WERI-Rb-1 (cell line): ENCODE measurements at regions not wholly inside any gene's neighbourhood (a gene's known extent, or its start where the extent isn't known, plus 50 kb on each side); places are given as distances from the start of the nearest gene placed in this dataset.
"Not testable (repeated sequence)": the region's sequence is repeated elsewhere in the genome, so short reads cannot be mapped to it uniquely, and the experiment has no call there.

Source experiments
- DNase-seq: peaks from one replicate; pipeline ENCODE4 v3.0.0-alpha.2; 2020
- H3K27ac ChIP-seq: fragments of 250-450 bp; sonication (Bioruptor Pico); 2 replicates; pipeline ENCODE4 v1.5.1; 2020; ENCODE audit warnings: mild to moderate bottlenecking, moderate library complexity
- H3K27me3 ChIP-seq: fragments of 250-450 bp; sonication (Bioruptor Pico); 2 replicates; pipeline ENCODE4 v1.5.1; 2021; ENCODE audit warnings: mild to moderate bottlenecking, low read depth, moderate library complexity; ENCODE audit not compliant: insufficient read depth, severe bottlenecking
- H3K36me3 ChIP-seq: fragments of 250-450 bp; sonication (Bioruptor Pico); 2 replicates; pipeline ENCODE4 v1.5.1; 2020; ENCODE audit warnings: mild to moderate bottlenecking, moderate library complexity
- H3K4me3 ChIP-seq: 2 replicates; pipeline ENCODE4 v1.5.1; 2011; ENCODE audit warnings: low read depth, mild to moderate bottlenecking, control low read depth, low read length
- H3K9me3 ChIP-seq: fragments of 250-450 bp; sonication (Bioruptor Pico); 2 replicates; pipeline ENCODE4 v1.5.1; 2021; ENCODE audit warnings: mild to moderate bottlenecking, moderate library complexity; ENCODE audit not compliant: severe bottlenecking
- CTCF ChIP-seq: IDR thresholded peaks from 2 replicates; pipeline ENCODE4 v1.5.1; 2011; ENCODE audit warnings: low read depth, mild to moderate bottlenecking, control low read depth, inconsistent platforms, low read length

- Histone ChIP-seq H3K27me3 (no peaks in the 10 kb centered on the region), H3K9me3 (no peaks in the 10 kb centered on the region), H3K27ac (no peak overlapping the region), H3K4me3 (no peak overlapping the region), H3K36me3 (no peaks in the 10 kb centered on the region)
- no peak for TF ChIP-seq CTCF
- no peak for DNase-seq
Measured at GRCh38 chr6:137625100-137625661, 131.0 kb upstream of the OLIG3 start.

GRCh38 chr6:137625808-137626207 is 131.6 kb upstream of the OLIG3 start:
- Histone ChIP-seq H3K27me3 (no peaks in the 10 kb centered on the region), H3K4me3 (no peak overlapping the region), H3K27ac (no peak overlapping the region), H3K36me3 (no peaks in the 10 kb centered on the region), H3K9me3 (no peaks in the 10 kb centered on the region)
- TF ChIP-seq CTCF = peak; percentile 17; the same call in 1 of the 2 replicates
- DNase-seq = no peak

GRCh38 chr6:137630666-137631065 is 136.5 kb upstream of the OLIG3 start:
- H3K9me3 ChIP-seq = no peaks in the 10 kb centered on the region
- no peak overlapping the region for H3K27ac ChIP-seq
- TF ChIP-seq CTCF = no peak

GRCh38 chr6:137631323-137631722 is 137.1 kb upstream of the OLIG3 start:
- Histone ChIP-seq H3K4me3 (no peak overlapping the region), H3K9me3 (no peaks in the 10 kb centered on the region), H3K27me3 (no peaks in the 10 kb centered on the region), H3K36me3 (no peaks in the 10 kb centered on the region), H3K27ac (no peak overlapping the region)
- no peak for TF ChIP-seq CTCF
- DNase-seq = no peak

More at GRCh38 chr6:137630666-137631065, 136.5 kb upstream of the OLIG3 start:
- no peak overlapping the region for H3K4me3 ChIP-seq
- H3K27me3 ChIP-seq = no peaks in the 10 kb centered on the region
- H3K36me3 ChIP-seq = no peaks in the 10 kb centered on the region
- no peak for DNase-seq

- H3K4me3 ChIP-seq, DNase-seq, H3K27ac ChIP-seq, H3K9me3 ChIP-seq, H3K36me3 ChIP-seq, H3K27me3 ChIP-seq: not testable (repeated sequence)
Measured at GRCh38 chr6:137634177-137634576, 140.0 kb upstream of the OLIG3 start.

GRCh38 chr6:137637121-137637520 is 142.9 kb upstream of the OLIG3 start:
- DNase-seq = no peak
- Histone ChIP-seq H3K4me3 (no peak overlapping the region), H3K27me3 (no peaks in the 10 kb centered on the region), H3K27ac (no peak overlapping the region), H3K36me3 (no peaks in the 10 kb centered on the region), H3K9me3 (no peaks in the 10 kb centered on the region)
- TF ChIP-seq CTCF = no peak
